GM20000 (cell line): ENCODE measurements at regions not wholly inside any gene's neighbourhood (a gene's known extent, or its start where the extent isn't known, plus 50 kb on each side); places are given as distances from the start of the nearest gene placed in this dataset.
"Not testable (repeated sequence)": the region's sequence is repeated elsewhere in the genome, so short reads cannot be mapped to it uniquely, and the experiment has no call there.

Experiments used
- DNase-seq: peaks from one replicate; pipeline ENCODE4 v3.0.0; 2012; ENCODE audit warnings: low spot score
- TF ChIP-seq, protein P1 (sequence below): IDR thresholded peaks from 2 replicates; pipeline ENCODE4 v1.5.1; 2012; ENCODE audit warnings: mild to moderate bottlenecking, control low read depth; ENCODE audit errors: extremely low read depth, missing control alignments

- no peak for DNase-seq
- TF ChIP-seq, protein P1, sequence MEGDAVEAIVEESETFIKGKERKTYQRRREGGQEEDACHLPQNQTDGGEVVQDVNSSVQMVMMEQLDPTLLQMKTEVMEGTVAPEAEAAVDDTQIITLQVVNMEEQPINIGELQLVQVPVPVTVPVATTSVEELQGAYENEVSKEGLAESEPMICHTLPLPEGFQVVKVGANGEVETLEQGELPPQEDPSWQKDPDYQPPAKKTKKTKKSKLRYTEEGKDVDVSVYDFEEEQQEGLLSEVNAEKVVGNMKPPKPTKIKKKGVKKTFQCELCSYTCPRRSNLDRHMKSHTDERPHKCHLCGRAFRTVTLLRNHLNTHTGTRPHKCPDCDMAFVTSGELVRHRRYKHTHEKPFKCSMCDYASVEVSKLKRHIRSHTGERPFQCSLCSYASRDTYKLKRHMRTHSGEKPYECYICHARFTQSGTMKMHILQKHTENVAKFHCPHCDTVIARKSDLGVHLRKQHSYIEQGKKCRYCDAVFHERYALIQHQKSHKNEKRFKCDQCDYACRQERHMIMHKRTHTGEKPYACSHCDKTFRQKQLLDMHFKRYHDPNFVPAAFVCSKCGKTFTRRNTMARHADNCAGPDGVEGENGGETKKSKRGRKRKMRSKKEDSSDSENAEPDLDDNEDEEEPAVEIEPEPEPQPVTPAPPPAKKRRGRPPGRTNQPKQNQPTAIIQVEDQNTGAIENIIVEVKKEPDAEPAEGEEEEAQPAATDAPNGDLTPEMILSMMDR: no peak
Measured at GRCh38 chr1:30465096-30465495, 258.3 kb downstream of the MATN1 start.

DNA sequence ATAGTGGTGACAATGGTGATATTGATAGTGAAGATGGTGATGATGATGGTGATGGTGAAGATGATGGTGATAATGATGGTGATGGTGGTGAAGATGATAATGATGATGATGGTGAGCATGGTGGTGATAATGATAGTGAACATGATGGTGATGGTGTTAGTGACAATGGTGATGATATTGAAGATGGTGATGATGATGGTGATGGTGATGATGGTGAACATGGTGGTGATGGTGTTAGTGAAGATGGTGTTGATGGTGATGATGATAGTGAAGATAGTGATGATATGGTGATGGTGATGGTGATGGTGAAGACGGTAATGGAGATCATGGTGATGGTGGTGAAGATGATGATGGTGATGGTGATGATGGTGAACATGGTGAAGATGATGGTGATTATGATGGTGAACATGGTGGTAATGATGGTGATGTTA is 259.2 kb downstream of the MATN1 start:
- TF ChIP-seq, protein P1: no peak
- DNase-seq: no peak

GRCh38 chr1:30462826-30463425 is 260.5 kb downstream of the MATN1 start:
- TF ChIP-seq, protein P1: no peak
- no peak for DNase-seq

GRCh38 chr1:30462166-30462565 is 261.2 kb downstream of the MATN1 start:
- DNase-seq: no peak
- TF ChIP-seq, protein P1: no peak

DNA sequence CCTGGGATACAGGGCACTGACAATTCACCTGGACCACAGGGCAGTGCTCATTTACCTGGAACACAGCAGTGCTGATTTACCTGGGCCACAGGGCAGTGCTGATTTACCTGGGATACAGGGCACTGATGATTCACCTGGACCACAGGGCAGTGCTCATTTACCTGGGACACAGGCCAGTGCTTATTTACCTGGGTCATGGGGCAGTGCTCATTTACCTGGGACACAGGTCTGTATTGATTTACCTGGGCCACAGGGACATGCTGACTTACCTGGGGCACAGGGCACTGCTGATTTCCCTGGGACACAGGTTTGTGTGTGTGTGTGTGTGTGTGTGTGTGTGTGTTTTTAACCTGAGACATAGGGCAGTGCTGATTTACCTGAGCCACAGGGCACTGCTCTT is 261.7 kb downstream of the MATN1 start:
- DNase-seq: no peak
- TF ChIP-seq, protein P1: no peak

DNA sequence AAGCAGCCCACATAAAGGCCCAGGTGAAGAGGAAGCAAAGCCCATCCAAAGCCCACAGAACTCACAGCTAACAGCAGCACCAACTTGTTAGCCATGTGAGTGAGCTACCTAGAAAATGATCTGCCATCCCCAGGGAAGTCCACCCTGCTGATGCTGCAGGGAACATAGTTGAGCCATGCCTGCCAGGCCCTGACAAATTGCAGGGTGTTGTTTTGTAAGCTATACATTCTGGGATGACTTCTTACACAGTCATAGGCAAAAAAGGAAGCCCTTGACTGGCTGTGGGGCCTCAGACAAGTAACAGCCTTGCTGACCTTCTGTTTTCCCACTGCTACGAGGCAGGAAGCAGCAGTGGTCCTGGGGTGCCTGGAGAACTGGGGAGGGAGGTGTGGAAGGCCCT is 262.7 kb downstream of the MATN1 start:
- TF ChIP-seq, protein P1: no peak
- no peak for DNase-seq

DNA sequence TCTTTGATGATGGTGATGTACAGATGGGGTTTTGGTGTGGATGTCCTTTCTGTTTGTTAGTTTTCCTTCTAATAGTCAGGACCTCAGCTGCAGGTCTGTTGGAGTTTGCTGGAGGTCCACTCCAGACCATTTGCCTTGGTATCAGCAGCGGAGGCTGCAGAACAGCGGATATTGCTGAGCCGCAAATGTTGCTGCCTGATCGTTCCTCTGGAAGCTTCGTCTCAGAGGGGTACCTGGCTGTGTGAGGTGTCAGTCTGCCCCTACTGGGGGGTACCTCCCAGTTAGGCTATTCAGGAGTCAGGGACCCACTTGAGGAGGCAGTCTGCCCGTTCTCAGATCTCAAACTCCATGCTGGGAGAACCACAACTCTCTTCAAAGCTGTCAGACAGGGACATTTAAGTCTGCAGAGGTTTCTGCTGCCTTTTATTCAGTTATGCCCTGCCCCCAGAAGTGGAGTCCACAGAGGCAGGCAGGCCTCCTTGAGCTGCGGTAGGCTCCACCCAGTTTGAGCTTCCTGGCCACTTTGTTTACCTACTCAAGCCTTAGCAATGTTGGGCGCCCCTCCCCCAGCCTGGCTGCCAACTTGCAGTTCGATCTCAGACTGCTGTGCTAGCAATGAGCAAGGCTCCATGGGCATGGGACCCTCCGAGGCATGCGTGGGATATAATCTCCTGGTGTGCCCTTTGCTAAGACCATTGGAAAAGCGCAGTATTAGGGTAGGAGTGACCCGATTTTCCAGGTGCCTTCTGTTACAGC is 264.5 kb downstream of the MATN1 start:
- not testable (repeated sequence) for DNase-seq

GRCh38 chr1:30452925-30453324 is 270.5 kb downstream of the MATN1 start:
- DNase-seq: no peak
- TF ChIP-seq, protein P1: no peak
